Heart left ventricle (tissue), 13 donors: ENCODE measurements at regions not wholly inside any gene's neighbourhood (a gene's known extent, or its start where the extent isn't known, plus 50 kb on each side); places are given as distances from the start of the nearest gene placed in this dataset.

Source experiments
- POLR2A ChIP-seq, 2 donors: fragments of 450-650 bp; IDR thresholded peaks; one replicate each; pipeline ENCODE4 v1.6.1; 2017; ENCODE audit warnings: antibody characterized with exemption in 2 of 2, mild to moderate bottlenecking in 2 of 2, moderate library complexity in 2 of 2
- TF ChIP-seq, protein P1 (sequence below), 12 donors: fragments of 200-600 bp; sonication (generic) in 4 of 12; IDR thresholded peaks; one replicate each; pipeline versions ENCODE4 v1.5.0 to v1.8.0; 2018 to 2022; ENCODE audit warnings: antibody characterized with exemption in 12 of 12, mild to moderate bottlenecking in 5 of 12
- donor health status: ischemic (EF 13 %, LVEDD 7.1; RV severe dilation, severe dysfunction).
- donor health status: DM: no; HTN: yes; CAD: no.
- donor health status: DM: no; HTN: no; CAD: no.
- donor health status: ischemic (EF 25% LVEDD 6.9; RV normal size, moderate dysfunction).
- donor health status: ischemic (EF 25% LVEDD 5.7; RV mildly dilated, moderate dysfunction).
- donor health status: ischemic (EF 35%, LVEDD 5.7; RV mildly dilated, moderate dysfunction).
- donor health status: nonischemic (EF 11% LVEDD 7.7; RV severe dilation, severe dysfunction).
- donor health status: DM: yes; HTN: yes; CAD: no.
- donor health status: PGD.
- donor health status: ischemic (EF 29% LVEDD 5.4; RV normal size, mild dysfunction).
- donor health status: nonischemic (EF 23%, LVEDD 6.1; RV moderate dilation, normal function).

DNA sequence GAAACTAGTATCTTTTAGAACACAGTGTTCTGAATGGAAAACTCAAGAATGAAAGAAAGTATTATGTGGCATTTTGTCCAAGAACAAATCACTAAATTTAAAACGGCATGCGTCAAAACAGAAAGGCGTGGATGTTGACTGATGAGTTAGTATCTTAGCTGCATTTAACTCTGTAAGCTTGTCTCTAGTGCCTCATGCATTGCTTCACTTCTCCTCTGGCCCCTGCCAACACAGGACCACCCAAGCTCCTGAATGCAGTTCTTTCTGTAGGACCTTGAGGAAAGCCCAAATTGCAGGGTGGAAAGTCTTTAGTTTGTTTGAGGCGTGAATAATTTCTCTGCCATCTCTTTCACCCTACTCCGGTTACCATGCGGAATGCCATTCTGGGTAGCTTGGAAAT is 632.2 kb downstream of the COL12A1 start:
- TF ChIP-seq, protein P1, sequence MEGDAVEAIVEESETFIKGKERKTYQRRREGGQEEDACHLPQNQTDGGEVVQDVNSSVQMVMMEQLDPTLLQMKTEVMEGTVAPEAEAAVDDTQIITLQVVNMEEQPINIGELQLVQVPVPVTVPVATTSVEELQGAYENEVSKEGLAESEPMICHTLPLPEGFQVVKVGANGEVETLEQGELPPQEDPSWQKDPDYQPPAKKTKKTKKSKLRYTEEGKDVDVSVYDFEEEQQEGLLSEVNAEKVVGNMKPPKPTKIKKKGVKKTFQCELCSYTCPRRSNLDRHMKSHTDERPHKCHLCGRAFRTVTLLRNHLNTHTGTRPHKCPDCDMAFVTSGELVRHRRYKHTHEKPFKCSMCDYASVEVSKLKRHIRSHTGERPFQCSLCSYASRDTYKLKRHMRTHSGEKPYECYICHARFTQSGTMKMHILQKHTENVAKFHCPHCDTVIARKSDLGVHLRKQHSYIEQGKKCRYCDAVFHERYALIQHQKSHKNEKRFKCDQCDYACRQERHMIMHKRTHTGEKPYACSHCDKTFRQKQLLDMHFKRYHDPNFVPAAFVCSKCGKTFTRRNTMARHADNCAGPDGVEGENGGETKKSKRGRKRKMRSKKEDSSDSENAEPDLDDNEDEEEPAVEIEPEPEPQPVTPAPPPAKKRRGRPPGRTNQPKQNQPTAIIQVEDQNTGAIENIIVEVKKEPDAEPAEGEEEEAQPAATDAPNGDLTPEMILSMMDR (IDR thresholded peaks at IDR 0.05): no peak
- no peak for TF ChIP-seq POLR2A (IDR thresholded peaks at IDR 0.05)
